Small intestine (tissue), 7 donors: ENCODE measurements at regions not wholly inside any gene's neighbourhood (a gene's known extent, or its start where the extent isn't known, plus 50 kb on each side); places are given as distances from the start of the nearest gene placed in this dataset.
"Not testable (repeated sequence)": the region's sequence is repeated elsewhere in the genome, so short reads cannot be mapped to it uniquely, and the experiment has no call there.

Experiments
- DNase-seq, 2 donors: peaks; one replicate each; pipeline versions ENCODE4 v3.0.0 to v3.0.0-alpha.2; 2013
- FAIRE-seq: peaks from 2 replicates; lab custom pipeline; 2012; peaks lifted over from hg19 to GRCh38; lab: Jason Lieb, UNC
- H3K27ac ChIP-seq, 3 donors: one replicate each; pipeline ENCODE4 v1.5.1; 2013; ENCODE audit warnings: low read length in 2 of 3, mild to moderate bottlenecking in 2 of 3, control low read depth in 1 of 3, inconsistent platforms in 1 of 3, low read depth in 1 of 3, moderate library complexity in 1 of 3
- H3K27me3 ChIP-seq, 3 donors: one replicate each; pipeline ENCODE4 v1.6.1; 2013; ENCODE audit warnings: low read length in 3 of 3, inconsistent platforms in 1 of 3; ENCODE audit not compliant: control insufficient read depth in 3 of 3, insufficient read depth in 3 of 3
- H3K36me3 ChIP-seq, 3 donors: one replicate each; pipeline ENCODE4 v1.6.1; 2013; ENCODE audit warnings: low read length in 3 of 3, inconsistent platforms in 1 of 3, low read depth in 1 of 3, mild to moderate bottlenecking in 1 of 3, moderate library complexity in 1 of 3; ENCODE audit not compliant: control insufficient read depth in 3 of 3, insufficient read depth in 2 of 3
- H3K4me1 ChIP-seq, 3 donors: one replicate each; pipeline ENCODE4 v1.6.1; 2013; ENCODE audit warnings: low read length in 2 of 3, inconsistent platforms in 1 of 3, low read depth in 1 of 3, mild to moderate bottlenecking in 1 of 3, moderate library complexity in 1 of 3; ENCODE audit not compliant: control insufficient read depth in 3 of 3, insufficient read depth in 2 of 3
- H3K4me3 ChIP-seq, 3 donors: one replicate each; pipeline ENCODE4 v1.5.1; 2013; ENCODE audit warnings: low read length in 3 of 3, control low read depth in 1 of 3, inconsistent platforms in 1 of 3, low read depth in 1 of 3, mild to moderate bottlenecking in 1 of 3, moderate library complexity in 1 of 3
- H3K9me3 ChIP-seq, 2 donors: one replicate each; pipeline ENCODE4 v1.6.1; 2013; ENCODE audit warnings: low read depth in 1 of 2, low read length in 1 of 2; ENCODE audit not compliant: control insufficient read depth in 2 of 2, insufficient read depth in 1 of 2
- WGBS, 3 donors: extraction: QIAGEN DNeasy Blood & Tissue Kit; methylation state at CpG; one replicate each; pipeline ENCODE4 v1.1.7; 2013; 5-methylcytosine and 5-hydroxymethylcytosine counted together
- donor health status: healthy with polysubstance abuse.
- donor health status: control.
- donor health status: control.
- donor health status: Bipolar disorder and iron deficiency.
- donor health status: healthy.

DNA sequence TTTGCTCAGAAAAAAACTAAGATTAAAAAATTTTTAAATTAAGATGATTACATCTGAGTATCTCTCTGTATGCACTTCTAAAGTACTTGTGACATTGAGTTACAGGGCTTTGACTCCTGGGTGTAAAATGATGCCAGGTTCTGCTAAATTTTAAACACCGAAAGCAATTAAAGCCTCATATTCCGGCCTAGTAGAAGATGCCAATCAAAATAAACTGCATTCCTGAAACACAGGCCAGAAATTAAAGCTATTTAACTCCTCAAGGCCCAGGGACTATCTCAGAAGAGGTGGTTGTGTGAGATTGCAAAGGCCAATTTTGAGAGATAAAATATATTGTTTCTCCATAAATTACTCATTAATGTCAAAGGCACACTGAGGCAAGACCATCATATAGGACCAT lies 388.3 kb downstream of the KIF20B start:
- no peak overlapping the region for H3K4me3 ChIP-seq

GRCh38 chr10:90096196-90096595 lies 394.8 kb downstream of the KIF20B start:
- peak in 1 of 2 donors; percentile 2 for DNase-seq
- Histone ChIP-seq H3K9me3 (no peaks in the 10 kb centered on the region), H3K4me1 (peaks cover 0 to 3% (median 0%) of the 10 kb centered on the region in 3 donors), H3K36me3 (no peaks in the 10 kb centered on the region), H3K4me3 (no peak overlapping the region), H3K27ac (no peak overlapping the region), H3K27me3 (no peaks in the 10 kb centered on the region)
- no peak for FAIRE-seq
- 64 to 83% (median 69%) methylated on average over 5 of the region's 5 CpGs for WGBS, 3 donors

More for the DNA sequence above, 388.3 kb downstream of the KIF20B start:
- FAIRE-seq (no peak), DNase-seq (no peak)
- no peaks in the 10 kb centered on the region for H3K27me3 ChIP-seq
- WGBS, 3 donors = 31 to 47% (median 40%) methylated on average over 2 of the region's 2 CpGs
- H3K9me3 ChIP-seq = no peaks in the 10 kb centered on the region
- H3K36me3 ChIP-seq = no peaks in the 10 kb centered on the region
- no peaks in the 10 kb centered on the region for H3K4me1 ChIP-seq
- H3K27ac ChIP-seq = no peak overlapping the region

GRCh38 chr10:90107581-90107980 lies 406.2 kb downstream of the KIF20B start:
- not testable (repeated sequence) for H3K9me3 ChIP-seq, H3K4me3 ChIP-seq, H3K27ac ChIP-seq, DNase-seq, H3K27me3 ChIP-seq, FAIRE-seq, H3K4me1 ChIP-seq, H3K36me3 ChIP-seq

- no peak overlapping the region for H3K4me3 ChIP-seq
- no peaks in the 10 kb centered on the region for H3K4me1 ChIP-seq
- no peaks in the 10 kb centered on the region for H3K36me3 ChIP-seq
- DNase-seq (no peak), FAIRE-seq (no peak)
- H3K27ac ChIP-seq = no peak overlapping the region
- H3K9me3 ChIP-seq = no peaks in the 10 kb centered on the region
- 50 to 60% (median 53%) methylated on average over 1 of the region's 1 CpG for WGBS, 3 donors
- H3K27me3 ChIP-seq = no peaks in the 10 kb centered on the region
Measured at GRCh38 chr10:90111671-90112070, 410.3 kb downstream of the KIF20B start.

DNA sequence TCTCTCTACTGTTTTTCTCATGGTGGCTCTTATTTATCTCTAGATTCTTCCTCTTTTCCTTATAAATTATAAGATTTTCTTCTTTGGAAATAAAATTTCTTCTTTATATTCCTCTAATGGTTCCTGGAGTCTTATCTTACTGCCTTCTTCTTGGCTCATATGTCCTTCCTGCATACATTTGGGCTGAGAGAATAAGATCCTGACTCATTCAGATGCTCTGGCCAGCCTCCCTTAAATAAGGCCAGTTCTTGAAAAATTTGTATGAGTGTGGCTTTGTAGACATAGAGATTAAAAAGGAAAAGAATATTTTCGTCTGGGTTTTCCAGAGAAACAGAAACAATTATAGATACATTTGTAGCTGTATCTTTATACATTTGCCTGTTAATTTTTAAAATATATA lies 411.3 kb downstream of the KIF20B start:
- H3K4me3 ChIP-seq = no peak overlapping the region
- 66 to 77% (median 68%) methylated on average over 1 of the region's 1 CpG for WGBS, 3 donors
- H3K36me3 ChIP-seq = no peaks in the 10 kb centered on the region
- H3K9me3 ChIP-seq = no peaks in the 10 kb centered on the region
- no peak overlapping the region for H3K27ac ChIP-seq
- H3K27me3 ChIP-seq = no peaks in the 10 kb centered on the region
- DNase-seq (no peak), FAIRE-seq (no peak)
- no peaks in the 10 kb centered on the region for H3K4me1 ChIP-seq

DNA sequence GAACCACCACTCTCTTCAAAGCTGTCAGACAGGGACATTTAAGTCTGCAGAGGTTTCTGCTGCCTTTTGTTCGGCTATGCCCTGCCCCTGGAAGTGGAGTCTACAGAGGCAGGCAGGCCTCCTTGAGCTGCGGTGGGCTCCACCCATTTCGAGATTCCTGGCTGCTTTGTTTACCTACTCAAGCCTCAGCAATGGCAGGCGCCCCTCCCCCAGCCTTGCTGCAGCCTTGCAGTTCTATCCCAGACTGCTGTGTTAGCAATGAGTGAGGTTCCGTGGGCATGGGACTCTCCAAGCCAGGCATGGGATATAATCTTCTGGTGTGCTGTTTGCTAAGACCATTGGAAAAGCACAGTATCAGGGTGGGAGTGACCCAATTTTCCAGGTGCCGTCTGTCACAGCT lies 417.2 kb downstream of the KIF20B start:
- 80 to 87% (median 86%) methylated on average over 6 of the region's 6 CpGs for WGBS, 3 donors
- FAIRE-seq, H3K36me3 ChIP-seq, H3K4me3 ChIP-seq, H3K27me3 ChIP-seq, H3K4me1 ChIP-seq, DNase-seq, H3K27ac ChIP-seq: not testable (repeated sequence)
- H3K9me3 ChIP-seq = peaks cover 0 to 15% of the 10 kb centered on the region in 2 donors

DNA sequence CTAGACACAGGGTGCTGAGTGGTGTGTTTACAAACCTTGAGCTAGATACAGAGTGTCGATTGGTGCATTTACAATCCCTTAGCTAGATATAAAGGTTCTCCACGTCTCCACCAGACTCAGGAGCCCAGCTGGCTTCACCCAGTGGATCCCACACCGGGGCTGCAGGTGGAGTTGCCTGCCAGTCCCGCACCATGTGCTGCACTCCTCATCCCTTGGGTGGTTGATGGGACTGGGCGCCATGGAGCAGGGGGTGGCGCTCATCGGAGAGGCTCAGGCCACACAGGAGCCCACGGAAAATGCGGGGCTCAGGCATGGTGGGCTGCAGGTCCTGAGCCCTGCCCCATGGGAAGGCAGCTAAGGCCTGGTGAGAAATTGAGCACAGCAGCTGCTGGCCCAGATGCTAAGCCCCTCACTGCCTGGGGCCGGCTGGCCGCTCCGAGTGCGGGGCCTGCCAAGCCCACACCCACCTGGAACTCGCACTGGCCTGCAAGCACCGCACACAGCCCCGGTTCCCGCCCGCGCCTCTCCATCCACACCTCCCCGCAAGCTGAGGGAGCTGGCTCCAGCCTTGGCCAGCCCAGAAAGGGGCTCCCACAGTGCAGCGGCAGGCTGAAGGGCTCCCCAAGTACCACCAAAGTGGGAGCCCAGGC lies 418.4 kb downstream of the KIF20B start:
- 86 to 90% (median 89%) methylated on average over 21 of the region's 21 CpGs for WGBS, 3 donors
- H3K36me3 ChIP-seq, H3K27ac ChIP-seq, H3K27me3 ChIP-seq, H3K4me3 ChIP-seq, DNase-seq, FAIRE-seq, H3K4me1 ChIP-seq: not testable (repeated sequence)
- peaks cover 0 to 15% of the 10 kb centered on the region in 2 donors for H3K9me3 ChIP-seq

DNA sequence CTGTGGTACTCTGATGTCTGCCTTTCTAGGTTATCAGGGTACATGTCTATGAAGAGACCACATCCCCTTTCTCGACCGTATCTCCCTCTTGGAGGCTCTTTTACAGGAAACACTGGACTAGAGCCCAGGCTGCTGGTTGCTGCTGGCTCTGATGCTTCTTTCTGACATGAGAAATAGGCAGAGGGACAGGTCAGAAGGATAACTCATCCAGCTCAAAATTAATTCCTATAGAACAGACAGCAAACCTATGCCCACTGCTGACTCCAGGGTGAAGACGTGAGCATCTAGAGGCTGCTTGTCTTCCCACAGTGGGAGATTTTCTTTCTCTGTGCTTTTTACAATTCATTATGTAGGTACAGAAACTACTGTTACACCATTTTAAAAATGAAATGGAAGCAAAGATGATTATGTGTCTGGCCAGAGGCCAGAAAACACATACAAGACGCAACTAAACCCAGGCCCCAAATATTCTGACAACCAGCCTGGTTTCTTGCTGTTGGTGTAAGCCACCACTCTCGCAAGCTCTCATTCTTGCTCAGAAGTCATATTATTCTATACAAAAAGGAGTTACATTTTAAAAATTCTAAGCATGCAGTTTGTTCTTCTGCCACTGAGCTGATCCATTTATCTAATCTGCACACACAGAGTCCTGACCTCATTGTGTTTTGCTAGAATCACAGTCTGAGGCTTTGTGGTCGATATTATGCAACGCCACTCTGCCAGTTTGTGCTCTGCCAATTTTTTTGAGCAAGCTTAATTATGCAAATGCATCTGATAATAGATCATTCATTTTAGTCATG lies 424.3 kb downstream of the KIF20B start:
- 56 to 62% (median 60%) methylated on average over 7 of the region's 7 CpGs for WGBS, 3 donors
- H3K4me3 ChIP-seq = no peak overlapping the region
- no peaks in the 10 kb centered on the region for H3K4me1 ChIP-seq
- FAIRE-seq (no peak), DNase-seq (no peak)
- H3K27me3 ChIP-seq = no peaks in the 10 kb centered on the region
- no peaks in the 10 kb centered on the region for H3K36me3 ChIP-seq
- H3K9me3 ChIP-seq = peaks cover 0 to 4% of the 10 kb centered on the region in 2 donors
- no peak overlapping the region for H3K27ac ChIP-seq
